Endothelial cell of umbilical vein (primary cell): ENCODE measurements at regions not wholly inside any gene's neighbourhood (a gene's known extent, or its start where the extent isn't known, plus 50 kb on each side); places are given as distances from the start of the nearest gene placed in this dataset.

Source experiments
- BruUV-seq: library from RNA; stranded (reverse); fragments of 400-500 nt; replicated peaks from 2 replicates; lab custom pipeline; 2021; lab: Mats Ljungman, UMichigan
- CTCF ChIA-PET: fragments of 300-600, 350-600 bp; sonication (Branson Sonifier 250); formaldehyde crosslinking; loops from one replicate; lab custom pipeline; 2021; ENCODE audit warnings: antibody characterized with exemption, inconsistent platforms; lab: Charles Lee
- POLR2A ChIA-PET: fragments of 300-600, 350-600 bp; sonication (Branson Sonifier 250); formaldehyde crosslinking; loops from one replicate; lab custom pipeline; 2021; ENCODE audit warnings: antibody characterized with exemption, inconsistent platforms; lab: Charles Lee
- DNase-seq: peaks from one replicate; pipeline ENCODE4 v3.0.0-alpha.2; 2011; ENCODE audit warnings: low read depth, low spot score
- FAIRE-seq: peaks from 2 replicates; lab custom pipeline; 2011; peaks lifted over from hg19 to GRCh38; lab: Jason Lieb, UNC
- H2AFZ ChIP-seq: 2 replicates; pipeline ENCODE4 v1.6.0; 2012; ENCODE audit warnings: low read depth, low read length, control low read depth, inconsistent platforms
- H3K27ac ChIP-seq: 2 replicates; pipeline ENCODE4 v1.5.1; 2011; ENCODE audit warnings: low read depth, mild to moderate bottlenecking, control low read depth, low read length, moderate library complexity; ENCODE audit not compliant: insufficient read depth
- H3K27me3 ChIP-seq, 2 experiments: 2 replicates each; pipeline versions ENCODE4 v1.6.0 to v1.6.1; 2011; ENCODE audit warnings: low read length in 2 of 2, mixed read lengths in 1 of 2; ENCODE audit not compliant: control insufficient read depth in 2 of 2, insufficient read depth in 2 of 2
- H3K36me3 ChIP-seq, 2 experiments: 2 replicates in 1 of 2; 3 replicates in 1 of 2; pipeline ENCODE4 v1.5.1; 2011; ENCODE audit warnings: low read length in 2 of 2, mild to moderate bottlenecking in 1 of 2, moderate library complexity in 1 of 2; ENCODE audit not compliant: control insufficient read depth in 2 of 2, insufficient read depth in 2 of 2; ENCODE audit errors: extremely low read depth in 1 of 2
- H3K4me1 ChIP-seq: 3 replicates; pipeline ENCODE4 v1.5.1; 2011; ENCODE audit warnings: mild to moderate bottlenecking, low read length; ENCODE audit not compliant: control insufficient read depth, insufficient read depth; ENCODE audit errors: extremely low read depth
- H3K4me2 ChIP-seq: 2 replicates; pipeline ENCODE4 v1.6.1; 2011; ENCODE audit warnings: low read length, control low read depth, mixed read lengths; ENCODE audit not compliant: insufficient read depth
- H3K4me3 ChIP-seq, 3 experiments: fragments of 200-600 bp in 1 of 3; sonication (generic), shearing (Covaris generic) in 1 of 3; replicated peaks in 1 of 3; 2 replicates each; pipeline ENCODE4 v1.5.1; 2011 to 2016; ENCODE audit warnings: control low read depth in 3 of 3, low read length in 3 of 3, mild to moderate bottlenecking in 2 of 3, inconsistent platforms in 1 of 3, low read depth in 1 of 3, moderate library complexity in 1 of 3; ENCODE audit not compliant: insufficient read depth in 1 of 3
- H3K79me2 ChIP-seq: 2 replicates; pipeline ENCODE4 v1.6.0; 2012; ENCODE audit warnings: low read length, inconsistent platforms; ENCODE audit not compliant: control insufficient read depth, insufficient read depth
- H3K9ac ChIP-seq: replicated peaks from 2 replicates; pipeline ENCODE3; 2011; ENCODE audit warnings: low read length, control low read depth; ENCODE audit not compliant: insufficient read depth; ENCODE audit errors: extremely low read depth
- H3K9me1 ChIP-seq: replicated peaks from 3 replicates; pipeline ENCODE4 v1.6.0; 2011; ENCODE audit warnings: mild to moderate bottlenecking, low read length; ENCODE audit not compliant: control insufficient read depth, insufficient read depth; ENCODE audit errors: extremely low read depth
- H3K9me3 ChIP-seq: replicated peaks from 2 replicates; pipeline ENCODE4 v1.5.1; 2012; ENCODE audit warnings: low read length, inconsistent platforms; ENCODE audit not compliant: control insufficient read depth, insufficient read depth
- H4K20me1 ChIP-seq: replicated peaks from 2 replicates; pipeline ENCODE3; 2011; ENCODE audit warnings: mild to moderate bottlenecking, low read length; ENCODE audit not compliant: control insufficient read depth, insufficient read depth; ENCODE audit errors: extremely low read depth
- CTCF ChIP-seq, 2 donors: IDR thresholded peaks; 1 replicate in 1 of 2; 2 replicates in 1 of 2; pipeline ENCODE4 v1.5.1; 2011; ENCODE audit warnings: low read length in 2 of 2, mild to moderate bottlenecking in 2 of 2, moderate library complexity in 2 of 2, control low read depth in 1 of 2, inconsistent platforms in 1 of 2, low read depth in 1 of 2; ENCODE audit not compliant: insufficient read depth in 1 of 2; ENCODE audit errors: extremely low read depth in 1 of 2
- EZH2 ChIP-seq: IDR thresholded peaks from 2 replicates; pipeline ENCODE4 v1.6.1; 2012; ENCODE audit warnings: borderline replicate concordance, low read depth, mild to moderate bottlenecking, moderate library complexity, low read length, inconsistent platforms; ENCODE audit not compliant: severe bottlenecking
- FOS ChIP-seq: IDR thresholded peaks from 2 replicates; pipeline ENCODE4 v1.6.1; 2011; ENCODE audit warnings: mild to moderate bottlenecking, low read length, moderate library complexity, borderline replicate concordance; ENCODE audit not compliant: insufficient read depth
- GATA2 ChIP-seq: IDR thresholded peaks from 2 replicates; pipeline ENCODE4 v1.7.0; 2011; ENCODE audit warnings: low read depth, mild to moderate bottlenecking, moderate library complexity, mixed read lengths, low read length; ENCODE audit not compliant: insufficient read length, insufficient read depth
- JUN ChIP-seq: IDR thresholded peaks from 2 replicates; pipeline ENCODE4 v1.6.1; 2011; ENCODE audit warnings: borderline replicate concordance, low read depth; ENCODE audit not compliant: insufficient read length, insufficient read depth
- MAX ChIP-seq: IDR thresholded peaks from 2 replicates; pipeline ENCODE4 v1.6.1; 2011; ENCODE audit not compliant: insufficient read depth, insufficient read length
- MYC ChIP-seq: IDR thresholded peaks from one replicate; pipeline ENCODE4 v1.6.1; 2011; ENCODE audit warnings: mild to moderate bottlenecking, low read depth, low read length
- POLR2A ChIP-seq: IDR thresholded peaks from 2 replicates; pipeline ENCODE4 v1.6.1; 2012; ENCODE audit warnings: low read depth, mild to moderate bottlenecking, control low read depth, low read length
- dilution Hi-C: fragments of 300-500 bp; cut with MboI; formaldehyde crosslinking; loops from one replicate; pipeline ENCODE4 v1.15.0; 2019; ENCODE audit warnings: low sequenced_read_pairs; ENCODE audit not compliant: extremely low pct_ligation_motif_present
- intact Hi-C: fragments of 100-400 bp; cut with micrococcal nuclease; formaldehyde crosslinking; loops from one replicate; pipeline ENCODE4 v1.10.0; 2022

GRCh38 chr2:59276033-59276432 is 1034.9 kb upstream of the FANCL start:
- Histone ChIP-seq H3K4me3 (no peak overlapping the region), H3K9ac (no peak overlapping the region), H2AFZ (no peak overlapping the region), H4K20me1 (no peaks in the 10 kb centered on the region), H3K4me1 (no peaks in the 10 kb centered on the region), H3K27me3 (no peaks in the 10 kb centered on the region), H3K79me2 (no peaks in the 10 kb centered on the region), H3K27ac (no peak overlapping the region), H3K4me2 (no peak overlapping the region), H3K36me3 (no peaks in the 10 kb centered on the region), H3K9me1 (no peaks in the 10 kb centered on the region), H3K9me3 (no peaks in the 10 kb centered on the region)
- intact Hi-C loops: no loop called here
- ChIA-PET POLR2A (no interaction called here), CTCF (no interaction called here)
- no TSS peak for BruUV-seq
- dilution Hi-C loops: no loop called here
- DNase-seq (no peak), FAIRE-seq (no peak)
- TF ChIP-seq EZH2 (no peak), MYC (no peak), JUN (no peak), CTCF (IDR thresholded peaks at IDR 0.05; ENCODE audit: extremely low read depth in 1 of 2, insufficient read depth in 1 of 2, low read depth in 1 of 2, low read length in 2 of 2) (no peak), MAX (no peak), FOS (no peak), GATA2 (no peak), POLR2A (no peak)
